HL-60 (cell line): ENCODE measurements at regions not wholly inside any gene's neighbourhood (a gene's known extent, or its start where the extent isn't known, plus 50 kb on each side); places are given as distances from the start of the nearest gene placed in this dataset.

Experiments used
- DNase-seq, 2 experiments: peaks; one replicate each; pipeline ENCODE4 v3.0.0-alpha.2; 2010 to 2020; ENCODE audit warnings: low read depth in 1 of 2, low spot score in 1 of 2
- H3K27ac ChIP-seq: fragments of 250-450 bp; sonication (Bioruptor Pico); replicated peaks from 2 replicates; pipeline ENCODE4 v1.5.1; 2020; ENCODE audit warnings: mild to moderate bottlenecking, moderate library complexity
- H3K27me3 ChIP-seq: fragments of 250-450 bp; sonication (Bioruptor Pico); 2 replicates; pipeline ENCODE4 v1.5.1; 2021; ENCODE audit warnings: mild to moderate bottlenecking, moderate library complexity; ENCODE audit not compliant: insufficient read depth, poor library complexity, severe bottlenecking
- H3K4me3 ChIP-seq: replicated peaks from 2 replicates; pipeline ENCODE4 v1.5.1; 2011; ENCODE audit warnings: mild to moderate bottlenecking, control low read depth, low read length; ENCODE audit not compliant: insufficient read depth
- GABPA ChIP-seq: IDR thresholded peaks from 2 replicates; pipeline ENCODE4 v1.6.1; 2012; ENCODE audit warnings: low read depth
- POLR2AphosphoS5 ChIP-seq: IDR thresholded peaks from 2 replicates; pipeline ENCODE4 v1.6.1; 2012; ENCODE audit warnings: low read depth
- REST ChIP-seq: IDR thresholded peaks from 2 replicates; pipeline ENCODE4 v1.6.1; 2012; ENCODE audit warnings: low read depth; ENCODE audit not compliant: insufficient replicate concordance
- SPI1 ChIP-seq: IDR thresholded peaks from 2 replicates; pipeline ENCODE4 v1.6.1; 2012; ENCODE audit warnings: low read depth, mild to moderate bottlenecking, borderline replicate concordance
- TF ChIP-seq, protein P1 (sequence below): IDR thresholded peaks from one replicate; pipeline ENCODE4 v1.5.1; 2011; ENCODE audit warnings: low read length, control low read depth, inconsistent platforms; ENCODE audit not compliant: insufficient read depth

- no peak overlapping the region for H3K27ac ChIP-seq
- no peak for TF ChIP-seq SPI1
- TF ChIP-seq, protein P1, sequence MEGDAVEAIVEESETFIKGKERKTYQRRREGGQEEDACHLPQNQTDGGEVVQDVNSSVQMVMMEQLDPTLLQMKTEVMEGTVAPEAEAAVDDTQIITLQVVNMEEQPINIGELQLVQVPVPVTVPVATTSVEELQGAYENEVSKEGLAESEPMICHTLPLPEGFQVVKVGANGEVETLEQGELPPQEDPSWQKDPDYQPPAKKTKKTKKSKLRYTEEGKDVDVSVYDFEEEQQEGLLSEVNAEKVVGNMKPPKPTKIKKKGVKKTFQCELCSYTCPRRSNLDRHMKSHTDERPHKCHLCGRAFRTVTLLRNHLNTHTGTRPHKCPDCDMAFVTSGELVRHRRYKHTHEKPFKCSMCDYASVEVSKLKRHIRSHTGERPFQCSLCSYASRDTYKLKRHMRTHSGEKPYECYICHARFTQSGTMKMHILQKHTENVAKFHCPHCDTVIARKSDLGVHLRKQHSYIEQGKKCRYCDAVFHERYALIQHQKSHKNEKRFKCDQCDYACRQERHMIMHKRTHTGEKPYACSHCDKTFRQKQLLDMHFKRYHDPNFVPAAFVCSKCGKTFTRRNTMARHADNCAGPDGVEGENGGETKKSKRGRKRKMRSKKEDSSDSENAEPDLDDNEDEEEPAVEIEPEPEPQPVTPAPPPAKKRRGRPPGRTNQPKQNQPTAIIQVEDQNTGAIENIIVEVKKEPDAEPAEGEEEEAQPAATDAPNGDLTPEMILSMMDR = no peak
- TF ChIP-seq POLR2AphosphoS5 = no peak
- no peak overlapping the region for H3K4me3 ChIP-seq
- no peaks in the 10 kb centered on the region for H3K27me3 ChIP-seq
- no peak for DNase-seq
These were observed 259.8 kb upstream of the IRX4 start for GRCh38 chr5:2142456-2142954.

DNA sequence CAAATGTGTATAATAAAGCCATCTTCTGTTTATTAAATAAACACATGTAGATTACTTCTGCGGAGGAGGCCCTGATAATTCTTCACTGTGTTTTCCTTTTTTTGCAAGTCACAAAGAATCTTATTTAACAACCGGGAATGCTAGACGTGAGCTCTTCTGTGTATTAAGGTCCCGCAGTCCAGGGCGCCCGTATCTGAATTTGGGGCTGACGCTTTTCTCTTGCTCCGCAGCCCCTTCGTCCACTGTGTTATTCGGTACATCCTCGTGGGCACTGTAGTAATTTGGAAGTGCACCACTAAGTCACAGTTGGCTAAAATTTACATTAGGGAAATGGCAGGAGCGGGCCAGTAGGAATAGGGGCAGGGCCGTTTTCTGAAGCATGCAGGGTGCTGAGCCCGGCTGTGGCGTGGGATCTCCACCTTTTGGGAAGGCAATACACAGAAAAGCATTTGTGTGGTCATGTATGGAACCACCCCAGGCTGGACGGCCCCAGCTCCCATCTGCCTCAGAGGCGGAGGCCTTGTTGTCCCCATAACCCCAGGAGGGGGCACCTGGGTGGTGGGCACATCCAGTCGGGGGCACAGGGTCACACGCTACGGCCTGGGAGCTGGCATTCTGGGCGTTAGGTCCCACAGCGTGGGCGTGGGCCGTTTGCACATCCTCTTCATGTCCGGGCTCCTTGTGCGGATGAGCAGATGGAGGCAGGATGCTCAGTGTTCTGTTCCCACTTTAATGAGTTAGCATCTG is 258.7 kb upstream of the IRX4 start:
- no peak overlapping the region for H3K27ac ChIP-seq
- TF ChIP-seq POLR2AphosphoS5 = no peak
- no peak for TF ChIP-seq SPI1
- TF ChIP-seq GABPA = no peak
- TF ChIP-seq, protein P1 = no peak
- TF ChIP-seq REST = no peak
- no peak overlapping the region for H3K4me3 ChIP-seq
- H3K27me3 ChIP-seq = no peaks in the 10 kb centered on the region
- DNase-seq = no peak

DNA sequence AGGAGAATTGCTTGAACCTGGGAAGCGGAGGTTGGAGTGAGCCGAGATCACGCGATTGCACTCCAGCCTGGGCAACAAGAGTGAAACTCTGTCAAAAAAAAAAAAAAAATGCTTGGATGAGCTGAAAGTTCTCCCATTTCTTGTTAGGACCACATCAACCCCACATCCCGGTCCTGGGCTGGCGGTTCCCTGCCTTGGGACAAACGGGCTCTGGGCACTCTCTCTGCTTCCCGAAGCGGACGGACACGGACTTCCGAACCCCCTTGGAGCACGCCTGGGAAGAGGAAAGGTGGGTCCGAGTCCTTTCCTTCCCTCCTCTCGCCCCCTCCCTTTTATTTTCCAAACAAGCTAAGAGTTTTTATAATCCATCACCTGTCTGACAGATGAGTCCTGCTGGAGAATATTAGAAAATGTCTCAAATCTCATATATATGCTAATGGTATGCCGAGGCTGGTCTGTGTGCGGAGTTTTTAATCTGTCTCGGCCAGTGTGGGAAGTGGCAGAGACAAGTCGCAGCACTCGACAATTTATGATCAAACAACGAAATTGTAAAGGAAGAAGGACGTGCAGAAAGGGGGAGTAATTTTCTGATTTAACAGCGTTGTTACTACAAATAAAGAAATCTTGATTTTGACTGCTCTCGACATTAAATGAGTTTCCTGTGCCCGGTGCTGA is 257.9 kb upstream of the IRX4 start:
- DNase-seq = no peak
- TF ChIP-seq SPI1 = no peak
- TF ChIP-seq, protein P1 = no peak
- no peak for TF ChIP-seq REST
- no peak for TF ChIP-seq GABPA
- TF ChIP-seq POLR2AphosphoS5 = no peak
- Histone ChIP-seq H3K27me3 (no peaks in the 10 kb centered on the region), H3K27ac (no peak overlapping the region), H3K4me3 (no peak overlapping the region)
